Lower leg skin (tissue), 3 donors: ENCODE measurements at regions not wholly inside any gene's neighbourhood (a gene's known extent, or its start where the extent isn't known, plus 50 kb on each side); places are given as distances from the start of the nearest gene placed in this dataset.

Source experiments
- POLR2A ChIP-seq, 2 donors: fragments of 450-650 bp; IDR thresholded peaks; one replicate each; pipeline ENCODE4 v1.6.1; 2016 to 2017; ENCODE audit warnings: antibody characterized with exemption in 2 of 2, mild to moderate bottlenecking in 1 of 2, moderate library complexity in 1 of 2
- TF ChIP-seq, protein P1 (sequence below), 3 donors: fragments of 450-650 bp; IDR thresholded peaks; one replicate each; pipeline ENCODE4 v1.5.1; 2016; ENCODE audit warnings: antibody characterized with exemption in 3 of 3, mild to moderate bottlenecking in 3 of 3, moderate library complexity in 2 of 3

DNA sequence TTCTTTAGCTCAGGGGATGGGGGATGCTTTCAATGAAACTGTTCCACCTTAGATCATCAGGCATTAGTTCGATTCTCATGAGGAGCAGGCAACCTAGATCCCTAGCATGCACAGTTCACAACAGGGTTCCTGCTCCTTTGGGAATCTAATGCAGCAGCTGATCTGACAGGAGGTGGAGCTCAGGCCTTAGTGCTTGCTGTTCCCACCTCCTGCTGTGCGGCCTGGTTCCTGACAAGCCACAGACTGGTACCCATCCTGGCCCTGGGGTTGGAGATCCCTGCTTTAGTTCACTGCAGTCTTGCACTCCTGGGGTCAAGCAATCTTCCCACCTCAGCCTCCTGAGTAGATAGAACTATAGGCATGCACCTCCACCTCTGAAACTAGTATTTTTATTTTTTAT, 1369.8 kb upstream of the NUDT12 start:
- TF ChIP-seq, protein P1, sequence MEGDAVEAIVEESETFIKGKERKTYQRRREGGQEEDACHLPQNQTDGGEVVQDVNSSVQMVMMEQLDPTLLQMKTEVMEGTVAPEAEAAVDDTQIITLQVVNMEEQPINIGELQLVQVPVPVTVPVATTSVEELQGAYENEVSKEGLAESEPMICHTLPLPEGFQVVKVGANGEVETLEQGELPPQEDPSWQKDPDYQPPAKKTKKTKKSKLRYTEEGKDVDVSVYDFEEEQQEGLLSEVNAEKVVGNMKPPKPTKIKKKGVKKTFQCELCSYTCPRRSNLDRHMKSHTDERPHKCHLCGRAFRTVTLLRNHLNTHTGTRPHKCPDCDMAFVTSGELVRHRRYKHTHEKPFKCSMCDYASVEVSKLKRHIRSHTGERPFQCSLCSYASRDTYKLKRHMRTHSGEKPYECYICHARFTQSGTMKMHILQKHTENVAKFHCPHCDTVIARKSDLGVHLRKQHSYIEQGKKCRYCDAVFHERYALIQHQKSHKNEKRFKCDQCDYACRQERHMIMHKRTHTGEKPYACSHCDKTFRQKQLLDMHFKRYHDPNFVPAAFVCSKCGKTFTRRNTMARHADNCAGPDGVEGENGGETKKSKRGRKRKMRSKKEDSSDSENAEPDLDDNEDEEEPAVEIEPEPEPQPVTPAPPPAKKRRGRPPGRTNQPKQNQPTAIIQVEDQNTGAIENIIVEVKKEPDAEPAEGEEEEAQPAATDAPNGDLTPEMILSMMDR (IDR thresholded peaks at IDR 0.05), result no peak
- TF ChIP-seq POLR2A (IDR thresholded peaks at IDR 0.05), result no peak
